ENCODE measurements at regions not wholly inside any gene's neighbourhood (a gene's known extent, or its start where the extent isn't known, plus 50 kb on each side); places are given as distances from the start of the nearest gene placed in this dataset.
A peak's percentile ranks its signal among the peaks of the same experiment; 100 is the strongest.

- TF ChIP-seq ZNF574 (CRISPR knock-in tag; IDR thresholded peaks at IDR 0.05) (peak; percentile 74), ZNF766 (CRISPR knock-in tag; IDR thresholded peaks at IDR 0.05; ENCODE audit: borderline replicate concordance) (no peak), HDAC1 (CRISPR knock-in tag; IDR thresholded peaks at IDR 0.05) (peak; percentile 86), ZNF230 (CRISPR knock-in tag; IDR thresholded peaks at IDR 0.05) (0 out of 2 replicates have a peak, but pooled peaks have one; percentile 25), ZMYM3 (CRISPR knock-in tag; IDR thresholded peaks at IDR 0.05) (peak; percentile 65; the same call in 1 of the 2 replicates), BCL3 (CRISPR knock-in tag; IDR thresholded peaks at IDR 0.05) (peak; percentile 71; the same call in 1 of the 2 replicates), ZNF331 (CRISPR knock-in tag; IDR thresholded peaks at IDR 0.05) (0 out of 2 replicates have a peak, but pooled peaks have one; percentile 10), HINFP (CRISPR knock-in tag; IDR thresholded peaks at IDR 0.05; ENCODE audit: low read depth) (0 out of 2 replicates have a peak, but pooled peaks have one; percentile 56), GZF1 (CRISPR knock-in tag; IDR thresholded peaks at IDR 0.05) (0 out of 2 replicates have a peak, but pooled peaks have one; percentile 41), BRF2 (CRISPR knock-in tag; IDR thresholded peaks at IDR 0.05) (peak; percentile 75; the same call in 1 of the 2 replicates), HMG20B (CRISPR knock-in tag; conservative IDR thresholded peaks at IDR 0.05) (peak; percentile 96), THRA (CRISPR knock-in tag; IDR thresholded peaks at IDR 0.05; ENCODE audit: borderline replicate concordance) (peak; percentile 98), ZBTB37 (CRISPR knock-in tag; IDR thresholded peaks at IDR 0.05) (peak; percentile 18; the same call in 1 of the 2 replicates), ZNF550 (CRISPR knock-in tag; IDR thresholded peaks at IDR 0.05; ENCODE audit: borderline replicate concordance) (no peak), RXRB (CRISPR knock-in tag; IDR thresholded peaks at IDR 0.05; ENCODE audit: borderline replicate concordance) (peak; percentile 91), THAP11 (CRISPR knock-in tag; IDR thresholded peaks at IDR 0.05) (0 out of 2 replicates have a peak, but pooled peaks have one; percentile 16), NCOR1 (IDR thresholded peaks at IDR 0.05; ENCODE audit: borderline replicate concordance, low read length) (peak; percentile 85; the same call in 1 of the 2 replicates), RXRA (CRISPR knock-in tag; IDR thresholded peaks at IDR 0.05) (peak; percentile 99)
Measured at GRCh38 chr2:120564213-120565094, 171.2 kb upstream of the GLI2 start (continued).
